ENCODE measurements at regions not wholly inside any gene's neighbourhood (a gene's known extent, or its start where the extent isn't known, plus 50 kb on each side); places are given as distances from the start of the nearest gene placed in this dataset.

GRCh38 chr2:103025056-103025455, 263.2 kb downstream of the TMEM182 start:
- TF ChIP-seq HOXB13 (CRISPR knock-in tag; IDR thresholded peaks at IDR 0.05; ENCODE audit: low read depth) = no peak
- TF ChIP-seq, protein P1, sequence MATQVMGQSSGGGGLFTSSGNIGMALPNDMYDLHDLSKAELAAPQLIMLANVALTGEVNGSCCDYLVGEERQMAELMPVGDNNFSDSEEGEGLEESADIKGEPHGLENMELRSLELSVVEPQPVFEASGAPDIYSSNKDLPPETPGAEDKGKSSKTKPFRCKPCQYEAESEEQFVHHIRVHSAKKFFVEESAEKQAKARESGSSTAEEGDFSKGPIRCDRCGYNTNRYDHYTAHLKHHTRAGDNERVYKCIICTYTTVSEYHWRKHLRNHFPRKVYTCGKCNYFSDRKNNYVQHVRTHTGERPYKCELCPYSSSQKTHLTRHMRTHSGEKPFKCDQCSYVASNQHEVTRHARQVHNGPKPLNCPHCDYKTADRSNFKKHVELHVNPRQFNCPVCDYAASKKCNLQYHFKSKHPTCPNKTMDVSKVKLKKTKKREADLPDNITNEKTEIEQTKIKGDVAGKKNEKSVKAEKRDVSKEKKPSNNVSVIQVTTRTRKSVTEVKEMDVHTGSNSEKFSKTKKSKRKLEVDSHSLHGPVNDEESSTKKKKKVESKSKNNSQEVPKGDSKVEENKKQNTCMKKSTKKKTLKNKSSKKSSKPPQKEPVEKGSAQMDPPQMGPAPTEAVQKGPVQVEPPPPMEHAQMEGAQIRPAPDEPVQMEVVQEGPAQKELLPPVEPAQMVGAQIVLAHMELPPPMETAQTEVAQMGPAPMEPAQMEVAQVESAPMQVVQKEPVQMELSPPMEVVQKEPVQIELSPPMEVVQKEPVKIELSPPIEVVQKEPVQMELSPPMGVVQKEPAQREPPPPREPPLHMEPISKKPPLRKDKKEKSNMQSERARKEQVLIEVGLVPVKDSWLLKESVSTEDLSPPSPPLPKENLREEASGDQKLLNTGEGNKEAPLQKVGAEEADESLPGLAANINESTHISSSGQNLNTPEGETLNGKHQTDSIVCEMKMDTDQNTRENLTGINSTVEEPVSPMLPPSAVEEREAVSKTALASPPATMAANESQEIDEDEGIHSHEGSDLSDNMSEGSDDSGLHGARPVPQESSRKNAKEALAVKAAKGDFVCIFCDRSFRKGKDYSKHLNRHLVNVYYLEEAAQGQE (IDR thresholded peaks at IDR 0.05) = no peak
- no peak for TF ChIP-seq JUN (IDR thresholded peaks at IDR 0.05)
- TF ChIP-seq MAFK (IDR thresholded peaks at IDR 0.05; ENCODE audit: partially characterized antibody) = no peak
- no peak for TF ChIP-seq MAZ (IDR thresholded peaks at IDR 0.05; ENCODE audit: borderline replicate concordance, low read depth, low read length)
- TF ChIP-seq POLR2A (IDR thresholded peaks at IDR 0.05; ENCODE audit: low read length) = no peak
